Mesenchymal stem cell (in vitro differentiated cells and primary cell): ENCODE measurements at regions not wholly inside any gene's neighbourhood (a gene's known extent, or its start where the extent isn't known, plus 50 kb on each side); places are given as distances from the start of the nearest gene placed in this dataset.

Source experiments
- DNase-seq: peaks from one replicate; pipeline ENCODE4 v3.0.0-alpha.2; 2013
- H2AFZ ChIP-seq: one replicate; pipeline ENCODE4 v1.6.1; 2013; ENCODE audit warnings: low read depth, mild to moderate bottlenecking, control low read depth, inconsistent platforms, low read length, moderate library complexity
- H2AK5ac ChIP-seq: 2 replicates; pipeline ENCODE4 v1.6.1; 2013; ENCODE audit warnings: low read length, moderate library complexity, mild to moderate bottlenecking, inconsistent platforms; ENCODE audit not compliant: severe bottlenecking
- H2BK120ac ChIP-seq: one replicate; pipeline ENCODE4 v1.6.1; 2013; ENCODE audit warnings: low read depth, mild to moderate bottlenecking, inconsistent platforms, low read length, moderate library complexity
- H2BK12ac ChIP-seq, 2 experiments: one replicate each; pipeline ENCODE4 v1.6.1; 2013; ENCODE audit warnings: inconsistent platforms in 2 of 2, low read length in 2 of 2, mild to moderate bottlenecking in 2 of 2, moderate library complexity in 2 of 2, control low read depth in 1 of 2
- H2BK15ac ChIP-seq: one replicate; pipeline ENCODE4 v1.6.1; 2013; ENCODE audit warnings: mild to moderate bottlenecking, low read depth, inconsistent platforms; ENCODE audit not compliant: poor library complexity, severe bottlenecking
- H2BK5ac ChIP-seq: 2 replicates; pipeline ENCODE4 v1.6.1; 2013; ENCODE audit warnings: low read depth, mild to moderate bottlenecking, low read length, control low read depth, inconsistent platforms; ENCODE audit not compliant: poor library complexity, severe bottlenecking
- H3K14ac ChIP-seq, 2 experiments: one replicate each; pipeline ENCODE4 v1.6.1; 2013; ENCODE audit warnings: inconsistent platforms in 2 of 2, low read length in 2 of 2, control low read depth in 1 of 2, mild to moderate bottlenecking in 1 of 2, moderate library complexity in 1 of 2
- H3K18ac ChIP-seq, 2 experiments: one replicate each; pipeline ENCODE4 v1.6.1; 2013; ENCODE audit warnings: inconsistent platforms in 2 of 2, low read length in 2 of 2, control low read depth in 1 of 2, low read depth in 1 of 2, mild to moderate bottlenecking in 1 of 2
- H3K23ac ChIP-seq, 2 experiments: one replicate each; pipeline ENCODE4 v1.6.1; 2013; ENCODE audit warnings: inconsistent platforms in 2 of 2, low read length in 2 of 2, mild to moderate bottlenecking in 2 of 2, moderate library complexity in 2 of 2, control low read depth in 1 of 2
- H3K27ac ChIP-seq: 2 replicates; pipeline ENCODE4 v1.5.1; 2013; ENCODE audit warnings: mild to moderate bottlenecking, moderate library complexity, low read length, control low read depth, inconsistent platforms; ENCODE audit not compliant: poor library complexity, severe bottlenecking
- H3K27me3 ChIP-seq, 2 experiments: 2 replicates each; pipeline versions ENCODE4 v1.6.1 to v1.7.0; 2013; ENCODE audit warnings: low read length in 2 of 2, mild to moderate bottlenecking in 2 of 2, moderate library complexity in 2 of 2, control low read depth in 1 of 2, inconsistent platforms in 1 of 2; ENCODE audit not compliant: control insufficient read depth in 1 of 2, insufficient read depth in 1 of 2
- H3K36me3 ChIP-seq, 2 experiments: 2 replicates each; pipeline versions ENCODE4 v1.6.1 to v1.7.0; 2013; ENCODE audit warnings: low read length in 2 of 2, control low read depth in 1 of 2, inconsistent platforms in 1 of 2, low read depth in 1 of 2, mild to moderate bottlenecking in 1 of 2; ENCODE audit not compliant: insufficient read depth in 2 of 2, control insufficient read depth in 1 of 2
- H3K4ac ChIP-seq, 2 experiments: one replicate each; pipeline ENCODE4 v1.6.1; 2013; ENCODE audit warnings: inconsistent platforms in 2 of 2, low read length in 2 of 2, mild to moderate bottlenecking in 2 of 2, moderate library complexity in 2 of 2, control low read depth in 1 of 2, low read depth in 1 of 2
- H3K4me1 ChIP-seq: 2 replicates; pipeline ENCODE4 v1.6.1; 2013; ENCODE audit warnings: low read depth, low read length, control low read depth; ENCODE audit not compliant: control insufficient read depth, insufficient read depth
- H3K4me2 ChIP-seq: 2 replicates; pipeline ENCODE4 v1.6.1; 2013; ENCODE audit warnings: low read length, mild to moderate bottlenecking, inconsistent platforms; ENCODE audit not compliant: poor library complexity, severe bottlenecking
- H3K4me3 ChIP-seq, 2 experiments: 2 replicates each; pipeline versions ENCODE4 v1.5.1 to v1.7.0; 2013; ENCODE audit warnings: low read length in 2 of 2, mild to moderate bottlenecking in 2 of 2, control low read depth in 1 of 2, low read depth in 1 of 2; ENCODE audit not compliant: insufficient read depth in 1 of 2
- H3K79me1 ChIP-seq: replicated peaks from 2 replicates; pipeline ENCODE4 v1.6.1; 2013; ENCODE audit warnings: mild to moderate bottlenecking, control low read depth, low read length, inconsistent platforms; ENCODE audit not compliant: poor library complexity, severe bottlenecking
- H3K9ac ChIP-seq: 2 replicates; pipeline ENCODE4 v1.7.0; 2013; ENCODE audit warnings: mild to moderate bottlenecking, low read length, moderate library complexity
- H3K9me3 ChIP-seq: 2 replicates; pipeline ENCODE4 v1.7.0; 2013; ENCODE audit warnings: mild to moderate bottlenecking, low read length; ENCODE audit not compliant: control insufficient read depth
- H4K8ac ChIP-seq: one replicate; pipeline ENCODE4 v1.6.1; 2013; ENCODE audit warnings: inconsistent platforms, mild to moderate bottlenecking, low read length, moderate library complexity
- H4K91ac ChIP-seq: one replicate; pipeline ENCODE4 v1.6.1; 2013; ENCODE audit warnings: mild to moderate bottlenecking, low read length, inconsistent platforms
- WGBS: methylation state at CpG from one replicate; pipeline ENCODE4 v1.1.7; 2013; ENCODE audit warnings: mixed read lengths; 5-methylcytosine and 5-hydroxymethylcytosine counted together

GRCh38 chr14:41022932-41023331 lies 583.7 kb upstream of the LRFN5 start:
- H3K4me1 ChIP-seq = no peaks in the 10 kb centered on the region
- H3K36me3 ChIP-seq = no peaks in the 10 kb centered on the region
- H2AFZ ChIP-seq = no peak overlapping the region
- H2BK15ac ChIP-seq = no peak overlapping the region
- H3K14ac ChIP-seq = no peak overlapping the region
- H3K23ac ChIP-seq = no peak overlapping the region
- H4K8ac ChIP-seq = no peak overlapping the region
- H4K91ac ChIP-seq = no peak overlapping the region
- H3K4me2 ChIP-seq = no peak overlapping the region
- H2BK12ac ChIP-seq = no peak overlapping the region
- H3K79me1 ChIP-seq = no peaks in the 10 kb centered on the region
- H3K9me3 ChIP-seq = no peaks in the 10 kb centered on the region
- H3K27me3 ChIP-seq = no peaks in the 10 kb centered on the region
- no peak overlapping the region for H3K4me3 ChIP-seq
- WGBS = 67% methylated on average over 1 of the region's 2 CpGs
- no peak overlapping the region for H3K18ac ChIP-seq
- no peak overlapping the region for H2AK5ac ChIP-seq
- H2BK5ac ChIP-seq = no peak overlapping the region
- no peak overlapping the region for H3K4ac ChIP-seq
- H2BK120ac ChIP-seq = no peak overlapping the region
- DNase-seq = peak; percentile 34
- H3K9ac ChIP-seq = no peak overlapping the region
- no peak overlapping the region for H3K27ac ChIP-seq

GRCh38 chr14:41016213-41016612 lies 590.5 kb upstream of the LRFN5 start:
- Histone ChIP-seq H3K4me2 (no peak overlapping the region), H2BK12ac (no peak overlapping the region)
- WGBS = 50% methylated on average over 4 of the region's 4 CpGs

GRCh38 chr14:41000350-41000749 lies 606.3 kb upstream of the LRFN5 start:
- Histone ChIP-seq H2AK5ac (no peak overlapping the region), H3K4me2 (no peak overlapping the region), H3K79me1 (no peaks in the 10 kb centered on the region), H3K9ac (no peak overlapping the region), H3K27me3 (no peaks in the 10 kb centered on the region), H3K23ac (no peak overlapping the region), H3K9me3 (no peaks in the 10 kb centered on the region), H3K36me3 (no peaks in the 10 kb centered on the region), H2BK5ac (no peak overlapping the region), H4K91ac (no peak overlapping the region), H2AFZ (no peak overlapping the region), H3K14ac (no peak overlapping the region), H4K8ac (no peak overlapping the region), H3K4ac (no peak overlapping the region), H2BK120ac (no peak overlapping the region), H3K4me1 (no peaks in the 10 kb centered on the region), H3K18ac (no peak overlapping the region), H2BK15ac (no peak overlapping the region), H2BK12ac (no peak overlapping the region), H3K27ac (no peak overlapping the region), H3K4me3 (no peak overlapping the region)
- 100% methylated on average over 2 of the region's 3 CpGs for WGBS
- peak; percentile 6 for DNase-seq

More at GRCh38 chr14:41016213-41016612, 590.5 kb upstream of the LRFN5 start:
- no peak overlapping the region for H2AFZ ChIP-seq
- H3K23ac ChIP-seq = no peak overlapping the region
- no peak overlapping the region for H2BK120ac ChIP-seq
- no peak overlapping the region for H2BK5ac ChIP-seq
- H3K14ac ChIP-seq = no peak overlapping the region
- DNase-seq = no peak
- H3K9ac ChIP-seq = no peak overlapping the region
- no peaks in the 10 kb centered on the region for H3K79me1 ChIP-seq
- no peak overlapping the region for H3K18ac ChIP-seq
- no peak overlapping the region for H2AK5ac ChIP-seq
- no peak overlapping the region for H3K27ac ChIP-seq
- no peak overlapping the region for H3K4ac ChIP-seq
- H3K4me1 ChIP-seq = no peaks in the 10 kb centered on the region
- H2BK15ac ChIP-seq = no peak overlapping the region
- no peaks in the 10 kb centered on the region for H3K27me3 ChIP-seq
- no peaks in the 10 kb centered on the region for H3K36me3 ChIP-seq
- H4K8ac ChIP-seq = no peak overlapping the region
- H3K4me3 ChIP-seq = no peak overlapping the region
- no peak overlapping the region for H4K91ac ChIP-seq
- no peaks in the 10 kb centered on the region for H3K9me3 ChIP-seq

- Histone ChIP-seq H3K4me2 (no peak overlapping the region), H4K8ac (no peak overlapping the region), H4K91ac (no peak overlapping the region), H2AK5ac (no peak overlapping the region), H2BK12ac (no peak overlapping the region), H2BK15ac (no peak overlapping the region), H3K9me3 (peaks cover 3% of the 10 kb centered on the region), H3K27me3 (no peaks in the 10 kb centered on the region), H3K4ac (no peak overlapping the region), H2AFZ (no peak overlapping the region), H3K9ac (no peak overlapping the region), H3K79me1 (no peaks in the 10 kb centered on the region), H3K23ac (no peak overlapping the region), H3K27ac (no peak overlapping the region), H3K4me1 (no peaks in the 10 kb centered on the region), H3K18ac (no peak overlapping the region), H3K14ac (no peak overlapping the region), H2BK5ac (no peak overlapping the region), H2BK120ac (no peak overlapping the region), H3K4me3 (no peak overlapping the region), H3K36me3 (no peaks in the 10 kb centered on the region)
- WGBS = 29% methylated on average over 1 of the region's 1 CpG
- DNase-seq = no peak
Observed at GRCh38 chr14:40989260-40989659, 617.4 kb upstream of the LRFN5 start.
